ENCODE measurements at regions not wholly inside any gene's neighbourhood (a gene's known extent, or its start where the extent isn't known, plus 50 kb on each side); places are given as distances from the start of the nearest gene placed in this dataset.

- Histone ChIP-seq H3K4me1 (ENCODE audit: control insufficient read depth, low read length) (no peaks in the 10 kb centered on the region), H3K4me2 (ENCODE audit: low read length) (no peak overlapping the region), H3K9me2 (replicated peaks; ENCODE audit: control insufficient read depth, low read length) (no peaks in the 10 kb centered on the region; the same call in 1 of the 2 replicates), H4K20me1 (ENCODE audit: control insufficient read depth, insufficient read depth, low read depth, low read length) (no peaks in the 10 kb centered on the region), H3K4me3 (ENCODE audit: low read length) (no peak overlapping the region), H3K36me3 (ENCODE audit: control insufficient read depth, low read length) (no peaks in the 10 kb centered on the region), H3K9me3 (ENCODE audit: control insufficient read depth, insufficient read depth, low read length) (no peaks in the 10 kb centered on the region; the same call in 1 of the 2 replicates), H3K27me3 (ENCODE audit: control insufficient read depth, low read length) (no peaks in the 10 kb centered on the region), H3F3A (ENCODE audit: control insufficient read depth, insufficient read depth) (no peaks in the 10 kb centered on the region), H3K27ac (ENCODE audit: low read depth, low read length) (no peak overlapping the region), H3K79me2 (ENCODE audit: control insufficient read depth, low read length) (no peaks in the 10 kb centered on the region)
- TF ChIP-seq EZH2phosphoT487 (IDR thresholded peaks at IDR 0.05; ENCODE audit: borderline replicate concordance, low read length) = no peak
- TF ChIP-seq CTCF (IDR thresholded peaks at IDR 0.05; ENCODE audit: low read depth, low read length, poor library complexity, severe bottlenecking) = no peak
Measured at GRCh38 chr10:33684211-33684611, 349.7 kb upstream of the NRP1 start.

- H3K27ac ChIP-seq (ENCODE audit: low read depth, low read length) = no peak overlapping the region
- TF ChIP-seq CTCF (IDR thresholded peaks at IDR 0.05; ENCODE audit: low read depth, low read length, poor library complexity, severe bottlenecking) (no peak), EZH2phosphoT487 (IDR thresholded peaks at IDR 0.05; ENCODE audit: borderline replicate concordance, low read length) (no peak)
- no peaks in the 10 kb centered on the region for H3K27me3 ChIP-seq (ENCODE audit: control insufficient read depth, low read length)
- no peak overlapping the region for H3K4me2 ChIP-seq (ENCODE audit: low read length)
- no peaks in the 10 kb centered on the region for H3K79me2 ChIP-seq (ENCODE audit: control insufficient read depth, low read length)
- no peaks in the 10 kb centered on the region for H4K20me1 ChIP-seq (ENCODE audit: control insufficient read depth, insufficient read depth, low read depth, low read length)
- no peaks in the 10 kb centered on the region; the same call in 1 of the 2 replicates for H3K9me2 ChIP-seq (replicated peaks; ENCODE audit: control insufficient read depth, low read length)
- H3K4me1 ChIP-seq (ENCODE audit: control insufficient read depth, low read length) = no peaks in the 10 kb centered on the region
- H3K36me3 ChIP-seq (ENCODE audit: control insufficient read depth, low read length) = no peaks in the 10 kb centered on the region
- H3K9me3 ChIP-seq (ENCODE audit: control insufficient read depth, insufficient read depth, low read length) = no peaks in the 10 kb centered on the region; the same call in 1 of the 2 replicates
- H3F3A ChIP-seq (ENCODE audit: control insufficient read depth, insufficient read depth) = no peaks in the 10 kb centered on the region
- H3K4me3 ChIP-seq (ENCODE audit: low read length) = no peak overlapping the region
Measured at GRCh38 chr10:33681595-33681994, 347.1 kb upstream of the NRP1 start.

- TF ChIP-seq EZH2phosphoT487 (IDR thresholded peaks at IDR 0.05; ENCODE audit: borderline replicate concordance, low read length) (no peak), CTCF (IDR thresholded peaks at IDR 0.05; ENCODE audit: low read depth, low read length, poor library complexity, severe bottlenecking) (no peak)
- no peaks in the 10 kb centered on the region for H3K27me3 ChIP-seq (ENCODE audit: control insufficient read depth, low read length)
Measured at GRCh38 chr10:33680036-33680435, 345.6 kb upstream of the NRP1 start.

More at GRCh38 chr10:33680036-33680435, 345.6 kb upstream of the NRP1 start:
- Histone ChIP-seq H3K9me3 (ENCODE audit: control insufficient read depth, insufficient read depth, low read length) (no peaks in the 10 kb centered on the region), H3K4me2 (ENCODE audit: low read length) (no peak overlapping the region), H3K79me2 (ENCODE audit: control insufficient read depth, low read length) (no peaks in the 10 kb centered on the region), H3K36me3 (ENCODE audit: control insufficient read depth, low read length) (no peaks in the 10 kb centered on the region), H3F3A (ENCODE audit: control insufficient read depth, insufficient read depth) (no peaks in the 10 kb centered on the region), H3K27ac (ENCODE audit: low read depth, low read length) (no peak overlapping the region), H3K9me2 (replicated peaks; ENCODE audit: control insufficient read depth, low read length) (no peaks in the 10 kb centered on the region), H3K4me3 (ENCODE audit: low read length) (no peak overlapping the region), H4K20me1 (ENCODE audit: control insufficient read depth, insufficient read depth, low read depth, low read length) (no peaks in the 10 kb centered on the region), H3K4me1 (ENCODE audit: control insufficient read depth, low read length) (no peaks in the 10 kb centered on the region)
